ENCODE measurements at regions not wholly inside any gene's neighbourhood (a gene's known extent, or its start where the extent isn't known, plus 50 kb on each side); places are given as distances from the start of the nearest gene placed in this dataset.

DNA sequence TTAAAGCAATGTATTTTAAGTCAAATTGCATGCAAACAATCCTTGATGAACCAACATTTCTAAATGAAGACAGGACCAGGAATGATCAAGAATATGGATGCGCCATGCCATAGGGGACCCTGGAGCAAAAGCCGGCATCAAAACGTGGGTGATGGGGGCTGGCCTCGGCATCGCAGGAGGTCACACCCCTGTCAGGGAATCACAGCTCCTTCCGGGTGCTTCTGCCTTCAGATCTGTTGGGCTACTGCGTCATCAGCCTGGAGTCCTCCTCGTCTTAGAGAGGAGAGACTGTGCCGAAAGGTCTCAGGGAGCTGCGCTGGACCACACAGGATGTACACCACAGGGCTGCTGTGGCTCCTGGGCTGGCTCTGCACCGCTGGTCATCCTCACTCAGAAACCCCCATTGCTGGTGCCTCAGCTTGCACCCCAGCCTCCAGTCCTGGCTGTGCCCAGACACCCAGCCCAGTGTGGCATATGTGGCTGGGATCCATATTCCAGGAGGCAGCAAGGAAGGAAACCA lies 152.9 kb upstream of the PPP1R26 start:
- Histone ChIP-seq H3K4me3 (ENCODE audit: extremely low read depth, insufficient read depth, low read length, poor library complexity, severe bottlenecking) (no peak overlapping the region), H3K36me3 (ENCODE audit: control insufficient read depth, insufficient read depth, low read length) (no peaks in the 10 kb centered on the region), H3K4me1 (ENCODE audit: control insufficient read depth, insufficient read depth, low read length, poor library complexity, severe bottlenecking) (no peaks in the 10 kb centered on the region), H3K9me3 (ENCODE audit: control insufficient read depth, low read length) (peaks cover 5% of the 10 kb centered on the region), H3K27ac (ENCODE audit: low read depth, low read length, severe bottlenecking) (no peak overlapping the region)
- WGBS, 2 experiments (ENCODE audit: insufficient coverage in 2 of 2), result 90 to 93% methylated on average over 10 to 11 of the region's 11 CpGs

- Histone ChIP-seq H3K27ac (ENCODE audit: low read depth, low read length, severe bottlenecking) (no peak overlapping the region), H3K4me1 (ENCODE audit: control insufficient read depth, insufficient read depth, low read length, poor library complexity, severe bottlenecking) (no peaks in the 10 kb centered on the region), H3K36me3 (ENCODE audit: control insufficient read depth, insufficient read depth, low read length) (no peaks in the 10 kb centered on the region), H3K4me3 (ENCODE audit: extremely low read depth, insufficient read depth, low read length, poor library complexity, severe bottlenecking) (no peak overlapping the region), H3K9me3 (ENCODE audit: control insufficient read depth, low read length) (peaks cover 5% of the 10 kb centered on the region)
- 85 to 87% methylated on average over 12 to 16 of the region's 20 CpGs for WGBS, 2 experiments (ENCODE audit: insufficient coverage in 2 of 2)
These were observed 150.8 kb upstream of the PPP1R26 start for GRCh38 chr9:135328485-135329417.

GRCh38 chr9:135329571-135330306 lies 149.8 kb upstream of the PPP1R26 start:
- no peaks in the 10 kb centered on the region for H3K36me3 ChIP-seq (ENCODE audit: control insufficient read depth, insufficient read depth, low read length)
- no peak overlapping the region for H3K4me3 ChIP-seq (ENCODE audit: extremely low read depth, insufficient read depth, low read length, poor library complexity, severe bottlenecking)
- WGBS, 2 experiments (ENCODE audit: insufficient coverage in 2 of 2), result 60 to 75% methylated on average over 15 to 17 of the region's 21 CpGs
- H3K4me1 ChIP-seq (ENCODE audit: control insufficient read depth, insufficient read depth, low read length, poor library complexity, severe bottlenecking), result no peaks in the 10 kb centered on the region
- H3K9me3 ChIP-seq (ENCODE audit: control insufficient read depth, low read length), result peaks cover 5% of the 10 kb centered on the region
- no peak overlapping the region for H3K27ac ChIP-seq (ENCODE audit: low read depth, low read length, severe bottlenecking)

- Histone ChIP-seq H3K9me3 (ENCODE audit: control insufficient read depth, low read length) (peaks cover 5% of the 10 kb centered on the region), H3K36me3 (ENCODE audit: control insufficient read depth, insufficient read depth, low read length) (no peaks in the 10 kb centered on the region), H3K27ac (ENCODE audit: low read depth, low read length, severe bottlenecking) (no peak overlapping the region), H3K4me3 (ENCODE audit: extremely low read depth, insufficient read depth, low read length, poor library complexity, severe bottlenecking) (no peak overlapping the region), H3K4me1 (ENCODE audit: control insufficient read depth, insufficient read depth, low read length, poor library complexity, severe bottlenecking) (no peaks in the 10 kb centered on the region)
- WGBS, 2 experiments (ENCODE audit: insufficient coverage in 2 of 2), result 78 to 81% methylated on average over 3 to 5 of the region's 6 CpGs
These were observed 149.3 kb upstream of the PPP1R26 start for GRCh38 chr9:135330307-135330631.

DNA sequence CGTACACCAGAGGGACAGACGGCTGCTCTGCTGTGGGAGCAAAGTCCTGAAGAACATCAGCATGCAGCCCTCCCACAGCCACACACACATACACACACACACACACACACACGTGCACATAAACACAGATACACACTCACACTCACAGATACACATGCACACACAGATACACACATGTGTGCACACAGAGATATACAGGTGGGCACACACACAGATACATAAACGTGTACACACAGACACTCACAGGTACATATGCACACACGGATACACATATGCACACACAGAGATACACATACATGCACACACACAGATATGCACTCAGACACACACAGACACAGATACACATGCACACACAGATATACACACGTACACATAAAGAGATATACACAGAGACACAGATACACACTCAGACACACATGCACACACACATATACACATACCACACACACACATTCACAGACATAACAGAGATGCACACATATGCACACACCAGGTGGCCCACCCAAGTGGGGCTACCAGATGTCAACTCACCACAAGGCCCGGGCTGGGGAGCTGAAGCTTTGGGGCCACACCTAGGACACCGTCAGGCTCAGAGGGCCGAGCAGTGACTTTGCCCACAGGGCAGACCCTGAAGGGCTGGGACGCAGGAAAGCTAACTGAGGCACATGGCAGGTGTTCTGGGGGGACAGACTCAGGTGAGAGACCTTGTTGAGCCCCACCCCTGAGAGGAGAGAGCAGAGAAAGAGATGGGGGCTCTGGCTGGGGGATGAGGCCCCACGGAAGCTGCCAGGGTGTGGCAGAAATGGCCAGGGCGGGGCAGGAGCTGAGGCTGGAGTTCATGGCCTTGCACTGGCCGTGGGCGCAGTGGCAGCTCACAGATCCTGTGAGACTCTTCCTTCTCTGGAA lies 148.6 kb upstream of the PPP1R26 start:
- H3K4me1 ChIP-seq (ENCODE audit: control insufficient read depth, insufficient read depth, low read length, poor library complexity, severe bottlenecking), result no peaks in the 10 kb centered on the region
- H3K4me3 ChIP-seq (ENCODE audit: extremely low read depth, insufficient read depth, low read length, poor library complexity, severe bottlenecking), result no peak overlapping the region
- H3K36me3 ChIP-seq (ENCODE audit: control insufficient read depth, insufficient read depth, low read length), result no peaks in the 10 kb centered on the region
- 85 to 87% methylated on average over 13 to 14 of the region's 14 CpGs for WGBS, 2 experiments (ENCODE audit: insufficient coverage in 2 of 2)
- no peak overlapping the region for H3K27ac ChIP-seq (ENCODE audit: low read depth, low read length, severe bottlenecking)
- H3K9me3 ChIP-seq (ENCODE audit: control insufficient read depth, low read length), result peaks cover 5% of the 10 kb centered on the region

DNA sequence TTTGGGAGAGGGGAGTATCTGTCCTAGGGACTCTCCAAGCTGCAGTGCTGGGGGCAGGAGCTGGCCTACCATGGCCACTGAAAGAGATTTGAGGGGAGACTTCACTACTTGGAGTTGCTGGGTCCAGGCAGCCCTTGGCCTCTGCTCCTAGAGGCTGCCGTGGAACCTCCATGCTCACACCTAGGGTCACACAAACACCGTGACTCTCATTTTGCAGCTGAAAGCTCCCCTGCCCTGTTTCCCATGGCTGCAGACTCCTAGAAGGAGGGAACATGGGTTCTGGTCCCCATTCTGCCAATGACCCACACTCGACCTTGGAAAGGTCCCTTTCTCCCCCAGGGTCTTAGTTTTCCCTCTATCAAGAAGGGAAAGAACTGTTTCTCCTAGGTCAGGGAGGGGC lies 147.1 kb upstream of the PPP1R26 start:
- Histone ChIP-seq H3K36me3 (ENCODE audit: control insufficient read depth, insufficient read depth, low read length) (no peaks in the 10 kb centered on the region), H3K4me3 (ENCODE audit: extremely low read depth, insufficient read depth, low read length, poor library complexity, severe bottlenecking) (no peak overlapping the region), H3K9me3 (ENCODE audit: control insufficient read depth, low read length) (peaks cover 4% of the 10 kb centered on the region), H3K27ac (ENCODE audit: low read depth, low read length, severe bottlenecking) (no peak overlapping the region), H3K4me1 (ENCODE audit: control insufficient read depth, insufficient read depth, low read length, poor library complexity, severe bottlenecking) (no peaks in the 10 kb centered on the region)
- 87 to 89% methylated on average over 2 of the region's 3 CpGs for WGBS, 2 experiments (ENCODE audit: insufficient coverage in 2 of 2)

- no peak overlapping the region for H3K4me3 ChIP-seq (ENCODE audit: extremely low read depth, insufficient read depth, low read length, poor library complexity, severe bottlenecking)
- no peaks in the 10 kb centered on the region for H3K36me3 ChIP-seq (ENCODE audit: control insufficient read depth, insufficient read depth, low read length)
- WGBS, 2 experiments (ENCODE audit: insufficient coverage in 2 of 2), result 94 to 97% methylated on average over 6 of the region's 7 CpGs
- H3K27ac ChIP-seq (ENCODE audit: low read depth, low read length, severe bottlenecking), result no peak overlapping the region
- no peaks in the 10 kb centered on the region for H3K4me1 ChIP-seq (ENCODE audit: control insufficient read depth, insufficient read depth, low read length, poor library complexity, severe bottlenecking)
- no peaks in the 10 kb centered on the region for H3K9me3 ChIP-seq (ENCODE audit: control insufficient read depth, low read length)
These were observed 146.4 kb upstream of the PPP1R26 start for GRCh38 chr9:135332979-135333748.

GRCh38 chr9:135334953-135335460 lies 144.6 kb upstream of the PPP1R26 start:
- Histone ChIP-seq H3K4me1 (ENCODE audit: control insufficient read depth, insufficient read depth, low read length, poor library complexity, severe bottlenecking) (peaks cover 4% of the 10 kb centered on the region), H3K27ac (ENCODE audit: low read depth, low read length, severe bottlenecking) (no peak overlapping the region), H3K9me3 (ENCODE audit: control insufficient read depth, low read length) (no peaks in the 10 kb centered on the region), H3K36me3 (ENCODE audit: control insufficient read depth, insufficient read depth, low read length) (no peaks in the 10 kb centered on the region), H3K4me3 (ENCODE audit: extremely low read depth, insufficient read depth, low read length, poor library complexity, severe bottlenecking) (no peak overlapping the region)
- 90 to 95% methylated on average over 5 to 8 of the region's 9 CpGs for WGBS, 2 experiments (ENCODE audit: insufficient coverage in 2 of 2)

DNA sequence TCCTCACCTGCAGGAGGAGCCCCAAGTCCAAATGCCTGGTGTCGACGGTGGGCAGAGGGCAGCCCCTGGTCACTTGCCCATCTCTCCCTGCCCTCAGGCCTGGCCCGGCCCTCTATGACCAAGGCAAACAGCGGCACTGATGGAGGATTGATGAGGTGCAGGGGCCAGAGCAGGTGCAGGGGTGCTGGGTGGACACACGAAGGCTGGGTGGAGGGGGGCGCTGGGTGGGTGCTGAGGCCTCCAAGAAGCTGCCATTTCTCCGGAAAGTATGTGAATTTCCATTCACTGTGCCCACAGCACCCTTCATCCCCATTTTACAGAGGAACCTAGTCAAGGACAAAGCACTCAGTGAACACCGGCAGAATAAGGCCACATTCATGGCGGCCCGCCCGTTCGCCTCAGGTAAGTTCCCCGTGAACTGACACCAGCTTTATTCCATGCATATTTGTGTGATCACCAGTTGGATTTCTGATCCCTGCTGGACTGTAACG lies 143.8 kb upstream of the PPP1R26 start:
- WGBS, 2 experiments (ENCODE audit: insufficient coverage in 2 of 2), result 97 to 98% methylated on average over 13 to 14 of the region's 14 CpGs

More for the DNA sequence above, 143.8 kb upstream of the PPP1R26 start:
- no peaks in the 10 kb centered on the region for H3K36me3 ChIP-seq (ENCODE audit: control insufficient read depth, insufficient read depth, low read length)
- H3K27ac ChIP-seq (ENCODE audit: low read depth, low read length, severe bottlenecking), result no peak overlapping the region
- peaks cover 5% of the 10 kb centered on the region for H3K4me1 ChIP-seq (ENCODE audit: control insufficient read depth, insufficient read depth, low read length, poor library complexity, severe bottlenecking)
- no peak overlapping the region for H3K4me3 ChIP-seq (ENCODE audit: extremely low read depth, insufficient read depth, low read length, poor library complexity, severe bottlenecking)
- no peaks in the 10 kb centered on the region for H3K9me3 ChIP-seq (ENCODE audit: control insufficient read depth, low read length)
